ENCODE measurements at regions not wholly inside any gene's neighbourhood (a gene's known extent, or its start where the extent isn't known, plus 50 kb on each side); places are given as distances from the start of the nearest gene placed in this dataset.

DNA sequence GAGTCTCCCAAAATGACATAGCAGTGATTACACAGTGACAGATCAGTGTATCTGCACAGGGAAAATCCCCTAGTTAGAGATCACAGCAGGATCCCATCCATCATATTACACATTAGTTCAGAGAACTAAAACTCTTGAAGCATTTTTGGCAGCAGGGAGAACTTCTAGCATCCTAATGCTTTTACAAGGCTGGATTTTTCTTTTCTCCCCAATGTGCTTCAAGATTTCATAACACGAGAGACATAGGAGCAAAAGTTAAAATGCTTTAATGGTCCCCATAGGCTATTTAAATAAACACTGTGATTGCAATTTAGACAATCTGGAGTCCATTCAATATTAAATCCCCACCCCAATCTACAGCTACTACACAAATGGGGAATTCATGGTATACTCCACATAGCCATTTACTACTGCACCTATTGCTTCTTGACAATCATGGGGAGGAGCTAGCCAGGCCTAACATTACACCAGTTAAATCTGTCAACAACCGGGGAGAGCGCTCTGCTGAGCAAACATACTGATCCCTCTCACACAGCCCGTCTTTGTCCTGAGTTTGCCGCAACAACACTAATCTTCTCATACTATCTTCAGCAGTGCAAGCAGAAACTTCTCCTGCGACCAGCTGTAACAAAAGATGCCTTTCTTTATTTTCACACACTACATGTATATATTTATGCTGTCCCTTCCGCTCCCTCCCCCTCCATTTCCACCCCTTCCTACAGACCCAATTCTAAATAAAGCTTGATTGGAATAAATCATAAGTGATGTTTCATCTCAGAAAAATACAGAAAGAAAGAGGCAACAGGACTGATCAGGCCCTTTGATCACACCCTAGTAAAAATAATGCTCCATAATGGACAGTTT, 120.3 kb upstream of the SOX5 start (continued):
- TF ChIP-seq, protein P1, sequence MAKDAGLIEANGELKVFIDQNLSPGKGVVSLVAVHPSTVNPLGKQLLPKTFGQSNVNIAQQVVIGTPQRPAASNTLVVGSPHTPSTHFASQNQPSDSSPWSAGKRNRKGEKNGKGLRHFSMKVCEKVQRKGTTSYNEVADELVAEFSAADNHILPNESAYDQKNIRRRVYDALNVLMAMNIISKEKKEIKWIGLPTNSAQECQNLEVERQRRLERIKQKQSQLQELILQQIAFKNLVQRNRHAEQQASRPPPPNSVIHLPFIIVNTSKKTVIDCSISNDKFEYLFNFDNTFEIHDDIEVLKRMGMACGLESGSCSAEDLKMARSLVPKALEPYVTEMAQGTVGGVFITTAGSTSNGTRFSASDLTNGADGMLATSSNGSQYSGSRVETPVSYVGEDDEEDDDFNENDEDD (CRISPR knock-in tag; IDR thresholded peaks at IDR 0.05; ENCODE audit: borderline replicate concordance) = peak; percentile 13; the same call in 1 of the 2 replicates
- TF ChIP-seq ZFY (CRISPR knock-in tag; IDR thresholded peaks at IDR 0.05) (0 out of 2 replicates have a peak, but pooled peaks have one; percentile 15), ZNF510 (CRISPR knock-in tag; IDR thresholded peaks at IDR 0.05; ENCODE audit: low read depth) (no peak), HNRNPLL (IDR thresholded peaks at IDR 0.05; ENCODE audit: low read depth, low read length, poor library complexity, severe bottlenecking) (no peak), CEBPG (CRISPR knock-in tag; IDR thresholded peaks at IDR 0.05) (peak; percentile 83), ONECUT2 (CRISPR knock-in tag; IDR thresholded peaks at IDR 0.05) (no peak), ZNF878 (CRISPR knock-in tag; IDR thresholded peaks at IDR 0.05) (peak; percentile 54; the same call in 1 of the 2 replicates), ZNF230 (CRISPR knock-in tag; IDR thresholded peaks at IDR 0.05) (0 out of 2 replicates have a peak, but pooled peaks have one; percentile 80), ARID2 (CRISPR knock-in tag; IDR thresholded peaks at IDR 0.05; ENCODE audit: borderline replicate concordance) (peak; percentile 87; the same call in 1 of the 2 replicates), PAX8 (CRISPR knock-in tag; IDR thresholded peaks at IDR 0.05; ENCODE audit: borderline replicate concordance) (no peak), SUZ12 (IDR thresholded peaks at IDR 0.05; ENCODE audit: low read depth, low read length) (no peak), TOPORS (CRISPR knock-in tag; IDR thresholded peaks at IDR 0.05) (no peak), ATF7-NPFF (CRISPR knock-in tag; IDR thresholded peaks at IDR 0.05; ENCODE audit: low read depth) (no peak), ZNF121 (CRISPR knock-in tag; IDR thresholded peaks at IDR 0.05) (no peak), ZNF570 (CRISPR knock-in tag; IDR thresholded peaks at IDR 0.05; ENCODE audit: borderline replicate concordance) (no peak)
- TF ChIP-seq, protein P2, sequence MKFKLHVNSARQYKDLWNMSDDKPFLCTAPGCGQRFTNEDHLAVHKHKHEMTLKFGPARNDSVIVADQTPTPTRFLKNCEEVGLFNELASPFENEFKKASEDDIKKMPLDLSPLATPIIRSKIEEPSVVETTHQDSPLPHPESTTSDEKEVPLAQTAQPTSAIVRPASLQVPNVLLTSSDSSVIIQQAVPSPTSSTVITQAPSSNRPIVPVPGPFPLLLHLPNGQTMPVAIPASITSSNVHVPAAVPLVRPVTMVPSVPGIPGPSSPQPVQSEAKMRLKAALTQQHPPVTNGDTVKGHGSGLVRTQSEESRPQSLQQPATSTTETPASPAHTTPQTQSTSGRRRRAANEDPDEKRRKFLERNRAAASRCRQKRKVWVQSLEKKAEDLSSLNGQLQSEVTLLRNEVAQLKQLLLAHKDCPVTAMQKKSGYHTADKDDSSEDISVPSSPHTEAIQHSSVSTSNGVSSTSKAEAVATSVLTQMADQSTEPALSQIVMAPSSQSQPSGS (CRISPR knock-in tag; IDR thresholded peaks at IDR 0.05) = peak; percentile 82; the same call in 1 of the 2 replicates
- TF ChIP-seq, protein P3, sequence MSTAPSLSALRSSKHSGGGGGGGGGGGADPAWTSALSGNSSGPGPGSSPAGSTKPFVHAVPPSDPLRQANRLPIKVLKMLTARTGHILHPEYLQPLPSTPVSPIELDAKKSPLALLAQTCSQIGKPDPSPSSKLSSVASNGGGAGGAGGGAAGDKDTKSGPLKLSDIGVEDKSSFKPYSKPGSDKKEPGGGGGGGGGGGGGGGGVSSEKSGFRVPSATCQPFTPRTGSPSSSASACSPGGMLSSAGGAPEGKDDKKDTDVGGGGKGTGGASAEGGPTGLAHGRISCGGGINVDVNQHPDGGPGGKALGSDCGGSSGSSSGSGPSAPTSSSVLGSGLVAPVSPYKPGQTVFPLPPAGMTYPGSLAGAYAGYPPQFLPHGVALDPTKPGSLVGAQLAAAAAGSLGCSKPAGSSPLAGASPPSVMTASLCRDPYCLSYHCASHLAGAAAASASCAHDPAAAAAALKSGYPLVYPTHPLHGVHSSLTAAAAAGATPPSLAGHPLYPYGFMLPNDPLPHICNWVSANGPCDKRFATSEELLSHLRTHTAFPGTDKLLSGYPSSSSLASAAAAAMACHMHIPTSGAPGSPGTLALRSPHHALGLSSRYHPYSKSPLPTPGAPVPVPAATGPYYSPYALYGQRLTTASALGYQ (CRISPR knock-in tag; IDR thresholded peaks at IDR 0.05) = peak; percentile 93
- TF ChIP-seq, protein P4, sequence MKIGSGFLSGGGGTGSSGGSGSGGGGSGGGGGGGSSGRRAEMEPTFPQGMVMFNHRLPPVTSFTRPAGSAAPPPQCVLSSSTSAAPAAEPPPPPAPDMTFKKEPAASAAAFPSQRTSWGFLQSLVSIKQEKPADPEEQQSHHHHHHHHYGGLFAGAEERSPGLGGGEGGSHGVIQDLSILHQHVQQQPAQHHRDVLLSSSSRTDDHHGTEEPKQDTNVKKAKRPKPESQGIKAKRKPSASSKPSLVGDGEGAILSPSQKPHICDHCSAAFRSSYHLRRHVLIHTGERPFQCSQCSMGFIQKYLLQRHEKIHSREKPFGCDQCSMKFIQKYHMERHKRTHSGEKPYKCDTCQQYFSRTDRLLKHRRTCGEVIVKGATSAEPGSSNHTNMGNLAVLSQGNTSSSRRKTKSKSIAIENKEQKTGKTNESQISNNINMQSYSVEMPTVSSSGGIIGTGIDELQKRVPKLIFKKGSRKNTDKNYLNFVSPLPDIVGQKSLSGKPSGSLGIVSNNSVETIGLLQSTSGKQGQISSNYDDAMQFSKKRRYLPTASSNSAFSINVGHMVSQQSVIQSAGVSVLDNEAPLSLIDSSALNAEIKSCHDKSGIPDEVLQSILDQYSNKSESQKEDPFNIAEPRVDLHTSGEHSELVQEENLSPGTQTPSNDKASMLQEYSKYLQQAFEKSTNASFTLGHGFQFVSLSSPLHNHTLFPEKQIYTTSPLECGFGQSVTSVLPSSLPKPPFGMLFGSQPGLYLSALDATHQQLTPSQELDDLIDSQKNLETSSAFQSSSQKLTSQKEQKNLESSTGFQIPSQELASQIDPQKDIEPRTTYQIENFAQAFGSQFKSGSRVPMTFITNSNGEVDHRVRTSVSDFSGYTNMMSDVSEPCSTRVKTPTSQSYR (CRISPR knock-in tag; IDR thresholded peaks at IDR 0.05; ENCODE audit: borderline replicate concordance) = peak; percentile 75; the same call in 1 of the 2 replicates
- TF ChIP-seq, protein P5, sequence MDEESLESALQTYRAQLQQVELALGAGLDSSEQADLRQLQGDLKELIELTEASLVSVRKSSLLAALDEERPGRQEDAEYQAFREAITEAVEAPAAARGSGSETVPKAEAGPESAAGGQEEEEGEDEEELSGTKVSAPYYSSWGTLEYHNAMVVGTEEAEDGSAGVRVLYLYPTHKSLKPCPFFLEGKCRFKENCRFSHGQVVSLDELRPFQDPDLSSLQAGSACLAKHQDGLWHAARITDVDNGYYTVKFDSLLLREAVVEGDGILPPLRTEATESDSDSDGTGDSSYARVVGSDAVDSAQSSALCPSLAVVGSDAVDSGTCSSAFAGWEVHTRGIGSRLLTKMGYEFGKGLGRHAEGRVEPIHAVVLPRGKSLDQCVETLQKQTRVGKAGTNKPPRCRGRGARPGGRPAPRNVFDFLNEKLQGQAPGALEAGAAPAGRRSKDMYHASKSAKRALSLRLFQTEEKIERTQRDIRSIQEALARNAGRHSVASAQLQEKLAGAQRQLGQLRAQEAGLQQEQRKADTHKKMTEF (CRISPR knock-in tag; IDR thresholded peaks at IDR 0.05) = peak; percentile 68

Data from HepG2 (cell line).